AG08396 (cell line): ENCODE measurements at regions not wholly inside any gene's neighbourhood (a gene's known extent, or its start where the extent isn't known, plus 50 kb on each side); places are given as distances from the start of the nearest gene placed in this dataset.
A peak's percentile ranks its signal among the peaks of the same experiment; 100 is the strongest.

Experiments
- DNase-seq: peaks from one replicate; pipeline ENCODE4 v3.0.0; 2012; ENCODE audit warnings: low spot score, mixed read lengths

- no peak for DNase-seq
These were observed 188.5 kb upstream of the CARD18 start for GRCh38 chr11:105328061-105328460.

GRCh38 chr11:105324156-105324555 is 184.6 kb upstream of the CARD18 start:
- DNase-seq: no peak

GRCh38 chr11:105321696-105322095 is 182.1 kb upstream of the CARD18 start:
- DNase-seq: no peak

GRCh38 chr11:105315287-105315686 is 175.7 kb upstream of the CARD18 start:
- DNase-seq: no peak

GRCh38 chr11:105312266-105312665 is 172.7 kb upstream of the CARD18 start:
- no peak for DNase-seq

- DNase-seq: peak; percentile 7
These were observed 159.1 kb upstream of the CARD18 start for GRCh38 chr11:105298630-105299029.

GRCh38 chr11:105298174-105298573 is 158.6 kb upstream of the CARD18 start:
- no peak for DNase-seq

- DNase-seq: peak; percentile 21
These were observed 157.9 kb upstream of the CARD18 start for GRCh38 chr11:105297463-105297862.

- DNase-seq: no peak
These were observed 157.2 kb upstream of the CARD18 start for GRCh38 chr11:105296806-105297205.

- no peak for DNase-seq
These were observed 156.8 kb upstream of the CARD18 start for GRCh38 chr11:105296386-105296785.

- no peak for DNase-seq
These were observed 143.1 kb upstream of the CARD18 start for GRCh38 chr11:105282658-105283057.

- DNase-seq: no peak
These were observed 135.1 kb upstream of the CARD18 start for GRCh38 chr11:105274631-105275030.

GRCh38 chr11:105273660-105274280 is 134.2 kb upstream of the CARD18 start:
- DNase-seq: no peak

- no peak for DNase-seq
These were observed 130.3 kb upstream of the CARD18 start for GRCh38 chr11:105269862-105270261.

GRCh38 chr11:105268404-105269062 is 129.0 kb upstream of the CARD18 start:
- DNase-seq: no peak

- no peak for DNase-seq
These were observed 126.3 kb upstream of the CARD18 start for GRCh38 chr11:105265845-105266244.

GRCh38 chr11:105260976-105261375 is 121.4 kb upstream of the CARD18 start:
- no peak for DNase-seq

- no peak for DNase-seq
These were observed 106.3 kb upstream of the CARD18 start for GRCh38 chr11:105245781-105246315.

GRCh38 chr11:105244160-105244825 is 104.7 kb upstream of the CARD18 start:
- peak; percentile 70 for DNase-seq

GRCh38 chr11:105241136-105241535 is 101.6 kb upstream of the CARD18 start:
- DNase-seq: no peak

GRCh38 chr11:105236664-105237063 is 97.1 kb upstream of the CARD18 start:
- DNase-seq: no peak

- DNase-seq: no peak
These were observed 93.7 kb upstream of the CARD18 start for GRCh38 chr11:105233285-105233684.

- DNase-seq: no peak
These were observed 92.5 kb upstream of the CARD18 start for GRCh38 chr11:105232021-105232420.
